GM19372 (cell line): ENCODE measurements at regions not wholly inside any gene's neighbourhood (a gene's known extent, or its start where the extent isn't known, plus 50 kb on each side); places are given as distances from the start of the nearest gene placed in this dataset.

ENCODE experiments used
- ATAC-seq: cut with Tn5 transposase; IDR thresholded peaks from one replicate; pipeline ENCODE4 v1.9.1; 2021; ENCODE audit warnings: mild to moderate bottlenecking, low read depth, moderate library complexity; ENCODE audit not compliant: unreplicated experiment

DNA sequence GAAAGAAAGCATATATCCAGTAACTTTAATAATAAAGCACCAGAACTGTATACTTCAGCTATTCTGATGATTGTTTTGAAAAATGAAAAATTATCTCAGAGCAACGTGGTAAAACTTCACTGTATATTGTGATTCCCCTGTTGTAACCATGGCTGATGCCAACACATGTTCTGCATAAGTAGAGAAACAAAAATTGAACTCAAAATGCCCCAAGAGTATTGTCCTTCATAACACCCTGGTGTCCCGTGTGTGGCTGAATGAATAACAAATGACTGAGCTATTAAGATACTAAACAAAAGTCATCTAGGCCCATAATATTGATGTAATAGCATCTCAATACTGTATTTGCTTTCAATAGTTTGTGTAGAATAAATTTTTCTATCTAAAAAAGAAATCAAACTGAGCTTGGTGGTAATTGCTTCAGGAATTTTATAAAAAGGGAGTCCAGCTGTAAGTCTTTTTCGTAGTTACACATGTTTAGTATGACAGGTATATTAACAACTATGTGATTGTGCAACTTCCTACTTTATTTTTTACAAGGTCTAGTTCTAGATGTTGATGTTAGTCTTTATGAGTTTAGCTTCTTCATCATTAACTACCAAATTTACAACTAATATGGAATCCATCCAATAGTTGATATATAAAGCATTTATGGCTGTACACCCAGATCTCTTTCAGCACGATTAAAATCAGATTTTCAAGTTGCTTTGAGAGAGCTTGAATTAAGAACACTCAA is 623.8 kb upstream of the AGTR1 start:
- no peak for ATAC-seq

DNA sequence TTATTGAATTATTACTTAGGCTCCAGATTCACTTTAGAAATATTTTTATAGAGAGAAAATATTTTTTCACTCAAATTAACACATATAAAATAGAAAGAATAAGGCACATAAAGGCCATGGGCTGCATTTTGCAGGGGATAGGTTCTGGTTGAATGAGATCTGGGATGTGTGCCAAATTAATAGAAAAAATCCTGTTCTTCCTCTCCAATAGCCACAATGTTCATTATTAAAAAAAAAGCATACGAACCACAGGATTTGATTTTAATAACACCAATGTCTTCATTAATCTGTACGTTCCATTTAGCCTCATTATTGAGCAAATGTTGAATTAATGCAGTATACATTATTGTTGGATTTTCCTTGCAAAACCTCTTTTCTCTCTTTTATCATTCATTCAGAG is 622.8 kb upstream of the AGTR1 start:
- ATAC-seq: no peak

DNA sequence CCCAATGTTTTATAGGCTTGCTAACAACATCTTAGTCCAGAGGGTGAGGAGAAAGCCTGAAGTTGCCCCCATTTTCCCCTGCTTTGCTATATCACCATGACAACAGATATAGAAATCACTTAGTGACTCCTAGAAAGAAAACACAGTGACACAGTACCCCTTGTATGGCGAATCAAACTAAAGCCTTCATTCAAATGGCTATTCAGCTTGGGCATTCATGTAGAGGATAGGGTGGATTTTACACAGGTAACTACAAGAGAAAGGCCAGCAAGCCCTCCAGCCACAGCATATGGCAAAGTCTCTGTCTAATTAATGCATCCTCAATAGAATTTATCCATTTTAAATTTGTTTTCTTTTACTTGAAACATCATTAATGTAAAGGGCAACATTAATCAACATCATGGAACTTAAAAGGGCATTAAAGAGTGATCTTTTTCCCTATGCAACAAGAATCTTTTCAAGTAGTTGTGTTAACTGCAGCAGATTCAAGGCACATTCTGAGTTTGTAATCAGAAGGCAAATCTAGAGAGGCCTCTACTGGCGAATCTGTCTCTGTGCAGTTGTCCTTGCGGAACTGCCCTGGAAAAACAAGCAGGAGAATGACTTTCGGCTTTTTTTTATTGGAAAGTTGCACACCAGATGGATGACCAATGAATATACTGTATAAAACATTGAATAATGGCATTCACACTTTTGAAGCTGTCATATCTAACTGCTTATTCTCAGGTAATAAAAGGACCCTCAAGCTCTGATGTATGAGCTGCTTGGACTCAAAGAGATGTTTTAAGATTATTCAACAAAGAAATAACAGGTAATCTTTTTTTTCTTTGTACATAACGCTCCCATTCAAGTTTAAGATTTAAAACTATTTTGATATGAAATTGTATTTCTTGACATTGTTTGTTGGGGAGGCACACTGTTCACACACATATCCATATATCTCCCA is 621.7 kb upstream of the AGTR1 start:
- ATAC-seq: no peak

DNA sequence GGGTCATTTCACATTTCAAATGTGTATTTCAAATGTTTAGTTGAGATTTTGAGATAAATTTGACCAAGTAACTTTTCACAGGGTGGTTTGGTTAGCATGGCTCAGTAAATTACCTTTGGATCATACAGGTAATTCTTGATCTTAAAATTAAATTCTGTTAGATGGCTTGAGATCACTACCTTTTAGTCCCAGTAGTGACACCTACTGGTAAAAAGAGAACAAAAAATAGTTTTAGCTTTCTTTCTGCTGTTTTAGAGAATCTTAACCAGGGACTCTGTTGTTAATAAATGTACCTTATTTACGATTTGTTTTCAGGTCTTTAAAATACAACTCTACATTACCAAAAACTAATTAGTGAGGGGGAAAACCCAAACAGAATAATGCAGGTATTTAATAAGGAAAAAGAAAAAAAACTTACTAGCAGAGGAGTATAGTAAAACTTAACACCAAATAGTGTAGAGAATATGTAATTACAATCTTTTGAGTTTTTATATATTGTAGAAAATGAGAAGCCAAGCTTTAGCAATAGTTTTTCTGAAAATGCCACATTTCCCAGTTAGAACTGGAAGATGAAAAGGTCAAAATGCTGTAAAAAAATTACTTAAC is 620.3 kb upstream of the AGTR1 start:
- ATAC-seq: no peak

DNA sequence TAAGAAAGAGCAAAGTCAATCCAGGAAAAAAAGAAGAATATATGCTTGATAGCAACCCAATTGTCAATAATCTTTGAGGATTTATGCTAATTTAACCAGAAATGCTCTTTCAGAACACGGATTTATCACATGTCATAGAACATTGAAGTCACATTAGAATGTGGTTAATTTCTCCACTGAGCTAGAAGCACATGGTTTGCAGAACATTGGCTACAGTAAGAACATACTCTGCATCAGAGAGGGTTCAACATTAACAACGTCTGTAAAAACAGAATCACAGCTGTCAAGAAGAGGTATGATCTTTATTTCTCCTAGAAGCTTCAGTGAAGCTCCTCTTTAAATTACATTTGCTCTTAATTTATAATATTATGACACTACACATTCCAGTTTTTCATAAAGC is 619.7 kb upstream of the AGTR1 start:
- no peak for ATAC-seq

DNA sequence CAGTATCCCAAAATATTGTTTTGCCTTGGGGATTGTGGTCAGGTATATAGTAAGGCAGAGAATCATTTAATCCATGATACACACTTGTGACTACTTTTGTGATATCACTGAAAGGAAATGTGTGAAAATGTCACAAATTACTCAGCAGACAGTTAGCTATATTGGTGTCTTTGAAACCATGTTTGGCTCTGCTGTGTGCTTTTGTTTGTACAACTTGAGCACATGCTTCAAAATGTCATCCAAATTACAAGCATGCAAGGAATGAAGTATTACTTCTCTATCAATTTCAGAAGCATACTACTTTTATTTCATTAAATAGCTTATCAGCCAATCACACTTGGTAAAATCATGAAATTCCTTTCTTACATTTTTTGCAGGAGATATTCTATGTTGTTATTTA is 619.0 kb upstream of the AGTR1 start:
- ATAC-seq: no peak

DNA sequence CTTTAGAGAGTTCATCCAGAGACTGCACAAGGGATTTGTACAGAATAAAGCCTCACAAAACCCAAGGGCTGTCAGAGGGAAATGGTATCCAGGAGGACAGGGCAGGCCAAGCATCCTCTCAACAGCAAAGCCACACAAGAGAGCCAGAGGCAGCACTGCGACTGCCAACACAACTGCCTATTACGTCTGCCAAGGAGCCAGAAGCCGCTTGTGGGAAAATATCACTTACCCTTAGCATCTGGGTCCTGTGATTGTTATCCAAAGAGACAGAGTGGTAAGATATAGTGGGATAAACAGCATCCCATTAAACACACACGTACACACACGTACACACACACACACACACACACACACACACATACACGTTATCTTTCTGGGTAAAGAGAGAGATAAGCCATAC is 618.3 kb upstream of the AGTR1 start:
- no peak for ATAC-seq

DNA sequence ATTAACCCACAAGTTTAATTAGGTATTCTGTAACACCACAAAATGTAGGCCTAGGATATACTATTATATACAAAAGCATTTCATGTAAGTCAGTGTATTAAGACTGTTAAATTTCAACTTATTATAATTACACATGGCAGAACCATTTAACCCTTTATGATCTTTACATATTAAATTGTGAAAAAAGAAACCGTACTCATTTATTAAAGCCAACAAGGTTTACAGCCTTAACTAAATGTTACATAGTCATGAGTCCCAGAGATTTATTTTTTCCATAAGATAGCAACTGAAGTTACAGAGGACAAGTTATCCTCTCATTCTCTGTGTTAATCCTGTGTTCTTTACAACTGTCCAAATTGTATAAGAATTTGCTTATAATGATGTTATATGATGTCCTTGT is 615.8 kb upstream of the AGTR1 start:
- ATAC-seq: no peak

DNA sequence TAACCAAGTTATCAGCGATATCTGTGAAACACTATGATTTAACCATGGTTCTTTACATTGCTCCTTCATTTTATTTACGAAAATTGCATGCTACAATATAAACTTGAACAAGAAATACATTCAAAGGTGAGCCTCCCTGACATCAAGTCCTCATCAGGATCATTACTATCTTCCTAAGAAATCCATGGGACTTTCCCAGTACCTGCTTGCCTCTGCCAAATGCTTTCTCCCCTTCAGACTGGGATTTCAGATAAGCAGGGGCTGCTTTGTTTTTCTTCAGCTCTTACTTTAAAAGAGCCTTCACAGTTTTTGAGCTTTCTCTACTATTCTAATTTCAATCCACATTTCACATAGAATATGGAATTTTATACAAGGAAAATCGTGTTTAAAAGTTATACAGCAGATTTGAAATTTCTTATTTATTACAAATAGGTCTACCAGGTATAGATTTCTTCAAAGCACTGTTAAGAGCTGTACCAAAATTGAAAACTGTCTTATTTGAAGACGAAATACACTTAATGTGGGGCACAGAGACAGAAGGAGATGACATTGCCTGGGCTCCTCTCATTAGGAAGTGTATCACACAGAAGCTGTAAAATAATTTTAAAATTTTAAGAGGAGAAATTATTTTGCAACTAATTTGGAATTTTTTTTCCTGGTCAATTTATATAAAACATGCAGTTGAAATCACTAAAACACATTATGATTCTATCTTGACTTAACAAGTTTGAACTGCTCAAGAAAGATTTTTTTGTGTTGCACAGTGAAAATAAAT is 615.0 kb upstream of the AGTR1 start:
- no peak for ATAC-seq

DNA sequence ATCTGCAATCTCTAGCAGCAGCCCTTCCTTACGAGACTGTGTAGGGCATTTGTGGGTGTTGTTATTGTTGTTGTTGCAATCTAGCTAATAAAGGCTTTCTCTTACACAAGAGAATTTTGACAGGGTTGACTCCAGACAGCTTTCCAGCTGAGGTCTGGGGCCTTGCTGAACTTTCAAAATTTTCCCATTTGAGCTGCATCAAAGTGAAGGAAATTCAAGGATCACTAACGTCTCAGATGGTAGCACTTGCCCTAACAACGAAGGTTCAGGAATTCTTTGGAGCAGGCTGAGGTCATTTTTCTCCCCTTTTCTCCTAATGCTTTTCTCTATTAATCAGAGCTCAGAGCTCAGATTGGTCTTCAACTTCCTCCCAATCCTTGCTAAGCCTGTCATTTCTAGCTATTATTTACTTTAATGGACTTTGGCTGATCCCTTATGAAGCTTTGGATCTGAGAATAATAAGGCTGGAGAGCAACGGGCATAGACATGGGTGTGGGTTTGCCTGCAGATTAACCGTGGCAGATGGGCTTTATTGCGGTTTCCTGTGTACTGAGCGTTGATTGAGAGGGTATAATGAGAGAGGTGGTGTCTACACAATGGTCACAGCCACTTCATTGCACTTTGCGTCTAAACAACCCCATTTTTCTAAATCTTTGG is 614.0 kb upstream of the AGTR1 start:
- ATAC-seq: no peak

DNA sequence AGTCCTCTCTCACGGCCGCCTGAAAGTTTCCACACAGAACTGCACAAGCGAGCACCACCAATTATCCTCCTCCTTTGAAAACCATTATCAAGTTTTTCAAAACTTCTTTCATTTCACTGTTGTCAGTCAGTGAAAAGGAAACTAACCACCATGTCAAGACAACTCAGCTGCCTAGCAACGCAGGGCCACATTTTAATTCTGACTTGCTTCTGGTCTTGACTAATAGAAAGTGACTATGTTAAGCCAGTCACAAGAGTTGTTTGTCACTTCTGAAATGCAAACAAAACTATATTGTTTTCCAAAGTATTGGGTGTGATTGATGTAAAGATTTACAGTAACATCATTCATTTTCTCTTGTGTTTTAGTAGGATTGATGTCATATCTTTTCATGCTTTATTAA is 612.8 kb upstream of the AGTR1 start:
- ATAC-seq: no peak

DNA sequence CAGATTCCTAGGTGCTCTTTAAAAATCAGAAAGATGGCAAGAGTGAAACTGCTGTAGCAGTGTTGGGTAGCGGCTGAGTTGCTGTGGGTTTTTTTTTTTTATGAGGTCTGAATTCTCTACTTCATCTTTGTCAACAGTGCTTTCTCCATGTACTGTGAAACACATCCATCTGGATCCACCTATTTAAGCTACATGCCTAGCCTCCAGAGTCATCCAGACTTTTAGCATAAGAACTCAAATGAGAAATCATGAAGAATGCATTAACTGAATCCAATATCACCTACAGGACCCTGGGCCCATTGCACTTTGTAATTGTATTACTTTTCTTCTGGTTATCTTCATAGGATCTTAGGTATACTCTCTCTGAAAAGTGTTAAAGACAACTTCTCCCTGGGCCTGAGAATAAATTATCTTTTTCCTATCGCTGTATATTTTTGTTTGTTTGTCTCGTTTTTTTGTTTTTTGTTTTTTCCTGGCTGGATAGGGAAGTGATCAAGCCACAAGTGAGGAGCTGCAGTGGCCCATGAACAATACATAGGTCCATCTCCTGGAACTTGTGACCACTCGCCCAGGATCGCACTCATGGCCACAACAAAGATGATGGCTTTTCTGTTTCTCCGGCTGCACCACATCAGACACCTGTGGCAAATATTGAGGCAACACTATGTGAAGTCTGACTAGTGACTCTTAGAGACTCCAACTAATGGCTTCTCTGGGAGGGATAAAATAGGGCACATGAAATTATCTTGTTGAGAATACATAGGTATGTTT is 609.9 kb upstream of the AGTR1 start:
- no peak for ATAC-seq

DNA sequence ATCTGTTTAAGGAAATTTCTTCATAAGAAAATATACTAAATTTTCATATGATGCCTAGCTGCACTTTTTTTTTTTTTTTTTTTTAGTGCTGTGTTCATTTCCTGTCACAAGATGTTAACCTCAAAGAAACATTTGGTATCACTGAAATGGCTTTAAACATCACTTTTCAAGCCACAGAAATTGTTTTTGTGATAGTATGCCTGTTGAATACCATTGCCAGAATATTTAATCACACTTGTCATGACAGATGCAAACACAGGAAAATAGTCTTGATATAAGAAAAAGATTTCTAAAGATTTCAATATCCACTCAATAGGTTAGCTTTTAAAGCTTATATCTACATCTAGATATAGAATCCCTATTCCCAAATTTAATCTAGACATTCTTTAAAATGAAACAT is 608.5 kb upstream of the AGTR1 start:
- ATAC-seq: no peak

DNA sequence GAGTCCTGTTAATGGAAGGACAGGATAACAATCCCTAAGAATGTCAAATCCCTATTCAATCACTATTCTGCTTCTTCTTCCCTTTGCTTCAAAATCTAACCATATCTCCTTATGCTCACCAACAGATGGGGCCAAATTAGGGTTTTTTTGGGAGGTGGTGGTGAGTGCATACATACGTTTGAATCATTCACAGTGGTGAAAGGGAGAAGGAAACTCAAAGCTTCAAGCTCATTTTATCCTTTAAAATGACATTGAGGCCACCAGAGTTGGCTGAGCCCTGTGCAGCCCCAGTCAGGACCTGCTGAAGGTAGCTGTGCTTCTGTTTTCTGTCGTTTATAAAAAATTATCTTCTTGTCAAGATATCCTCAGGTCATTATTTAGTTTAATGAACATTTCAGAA is 607.5 kb upstream of the AGTR1 start:
- ATAC-seq: no peak

DNA sequence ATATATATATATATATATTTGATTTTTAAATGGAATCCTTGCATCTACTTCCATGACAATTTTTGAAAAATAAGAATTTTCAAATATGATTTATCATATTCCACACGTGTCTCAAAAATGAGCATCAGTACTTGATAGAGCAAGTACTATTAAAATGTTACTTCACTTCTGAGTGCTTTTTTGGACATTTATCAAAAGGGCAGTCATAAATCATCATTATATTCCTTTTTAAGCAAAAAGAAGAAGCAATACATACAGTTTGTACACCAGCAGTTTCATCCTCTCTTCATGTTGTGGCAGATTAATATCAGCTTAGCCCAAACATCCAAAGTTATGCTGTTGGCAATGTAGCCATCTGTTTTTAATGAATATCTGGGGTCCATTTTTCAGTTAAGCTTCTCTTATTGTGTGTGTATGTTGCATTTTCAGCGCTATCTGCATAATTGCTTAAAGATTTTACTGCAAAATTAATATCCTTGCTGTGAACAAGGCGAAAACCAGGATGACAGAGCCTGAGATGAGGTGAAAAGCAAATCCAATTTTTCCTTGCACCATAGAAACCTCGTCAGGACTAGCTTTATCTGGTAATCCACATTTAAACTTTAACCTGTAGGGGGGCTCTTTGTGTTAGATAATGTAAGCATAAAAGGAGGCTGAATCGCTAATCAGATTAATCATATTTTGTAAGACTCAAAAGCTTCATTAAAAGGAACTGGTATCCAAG is 604.9 kb upstream of the AGTR1 start:
- ATAC-seq: no peak

DNA sequence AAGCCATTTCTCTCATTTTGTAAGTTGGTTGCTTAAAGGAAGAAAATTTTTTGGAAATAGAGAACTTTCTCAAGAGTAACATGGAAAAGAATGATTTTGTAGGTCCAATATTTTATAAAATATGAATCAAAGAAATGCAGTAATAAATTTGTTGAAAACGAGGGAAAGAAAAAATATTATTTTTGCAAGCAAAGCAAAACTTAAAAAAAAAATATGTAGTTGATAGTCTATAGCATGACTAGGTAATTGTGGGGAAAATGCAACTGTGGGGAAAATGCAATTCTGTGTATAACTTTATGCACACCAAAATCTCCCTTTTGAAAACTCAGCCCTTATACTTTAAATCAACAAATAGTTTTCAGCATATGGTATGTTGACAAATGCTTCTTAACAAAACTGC is 604.0 kb upstream of the AGTR1 start:
- no peak for ATAC-seq

DNA sequence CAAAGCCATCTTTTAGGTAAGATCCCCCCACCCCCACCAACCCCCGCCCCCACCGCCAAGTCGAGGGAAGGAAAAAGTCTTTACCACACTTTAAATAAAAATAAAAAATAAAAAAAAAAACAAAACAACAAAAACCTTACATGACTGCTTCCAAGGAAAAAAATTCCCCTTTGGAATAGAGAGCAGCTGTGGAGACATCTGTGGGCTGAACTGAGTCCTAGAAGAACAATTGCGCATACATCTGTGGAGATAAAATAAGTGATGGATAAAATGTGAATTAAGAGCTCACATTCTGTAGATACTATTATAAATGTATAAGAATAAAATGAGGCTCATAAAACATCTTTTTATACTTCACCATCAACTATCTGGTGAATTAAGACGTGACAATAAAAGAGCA is 601.7 kb upstream of the AGTR1 start:
- ATAC-seq: no peak

DNA sequence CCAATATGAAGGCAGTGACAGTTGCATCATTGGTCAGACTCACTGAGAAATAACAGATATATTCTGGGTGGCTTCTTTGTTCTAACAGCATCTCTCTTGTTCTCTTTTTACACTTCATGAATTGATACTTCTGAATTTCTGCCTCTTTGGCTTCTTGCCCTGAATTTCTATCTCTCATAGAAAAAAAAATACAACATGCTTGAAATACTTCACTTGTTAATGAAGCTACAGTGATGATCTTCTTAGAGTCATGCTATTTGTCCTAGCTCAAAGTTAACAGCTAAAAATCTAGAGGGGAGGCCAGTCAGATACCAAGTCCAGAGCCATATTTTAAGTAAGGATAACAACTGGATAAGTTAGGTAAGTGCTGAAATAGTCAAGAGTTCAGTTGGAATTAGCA is 597.2 kb upstream of the AGTR1 start:
- no peak for ATAC-seq

DNA sequence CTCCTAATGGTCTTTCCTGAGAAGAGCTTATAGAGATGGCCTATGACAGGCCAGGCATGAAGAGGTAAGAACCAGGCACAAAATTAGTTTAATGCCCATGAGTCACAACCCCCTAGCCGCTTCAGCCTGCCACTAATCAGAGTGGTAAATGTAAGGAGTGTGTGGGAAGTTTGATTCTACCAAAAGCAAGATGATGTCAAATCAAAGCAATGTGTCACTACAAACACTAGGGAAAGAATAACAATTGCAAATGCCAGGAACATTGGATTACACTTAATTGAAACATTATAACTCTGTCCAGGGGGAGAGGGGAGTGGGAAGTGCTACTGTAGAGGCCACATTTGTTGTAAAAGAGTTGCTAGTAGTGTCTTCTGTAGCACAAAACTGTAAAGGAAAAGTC is 596.6 kb upstream of the AGTR1 start:
- ATAC-seq: no peak
